NCI-H2171 (cell line): ENCODE measurements at regions not wholly inside any gene's neighbourhood (a gene's known extent, or its start where the extent isn't known, plus 50 kb on each side); places are given as distances from the start of the nearest gene placed in this dataset.
"Not testable (repeated sequence)": the region's sequence is repeated elsewhere in the genome, so short reads cannot be mapped to it uniquely, and the experiment has no call there.

ENCODE experiments used
- DNase-seq: peaks from one replicate; lab custom pipeline; 2025; lab: John Stamatoyannopoulos, UW

DNA sequence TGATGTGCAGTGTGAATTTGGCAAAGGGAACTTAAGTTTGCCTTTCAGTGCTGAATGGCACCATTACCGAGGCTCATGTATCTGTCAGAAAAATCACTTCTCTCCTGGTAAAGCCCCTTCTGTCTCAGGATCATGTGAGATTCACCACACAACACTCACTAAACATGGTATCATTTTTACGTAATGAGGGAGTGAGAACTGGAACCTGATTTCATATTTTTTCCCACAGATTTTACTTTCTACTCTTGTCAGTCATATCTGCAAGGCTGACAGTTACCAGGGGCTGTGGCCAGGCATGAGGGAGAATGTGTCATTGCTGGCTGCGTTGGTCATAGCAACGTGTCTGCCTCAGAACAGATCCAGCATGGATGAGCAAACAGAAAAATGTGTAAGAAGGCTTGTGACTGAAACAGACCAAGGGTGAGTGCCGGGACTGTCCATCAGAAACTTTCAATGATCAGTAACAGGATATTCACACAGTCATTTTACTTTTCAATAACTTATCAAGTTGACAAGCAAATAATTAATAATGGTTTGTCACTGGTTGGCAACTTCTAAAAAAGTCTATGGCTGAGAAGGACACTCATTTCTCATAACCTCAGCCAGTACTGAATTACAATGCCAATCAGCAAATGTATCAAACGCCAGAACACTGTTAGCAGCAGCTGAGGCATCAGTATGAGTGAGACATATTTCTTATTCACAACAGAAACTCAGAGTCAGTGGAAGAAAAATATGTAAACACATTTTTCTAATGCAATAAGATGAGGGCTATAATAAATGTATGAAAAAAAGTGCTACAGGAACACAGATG, 100.5 kb downstream of the CDC42EP3 start:
- no peak for DNase-seq

DNA sequence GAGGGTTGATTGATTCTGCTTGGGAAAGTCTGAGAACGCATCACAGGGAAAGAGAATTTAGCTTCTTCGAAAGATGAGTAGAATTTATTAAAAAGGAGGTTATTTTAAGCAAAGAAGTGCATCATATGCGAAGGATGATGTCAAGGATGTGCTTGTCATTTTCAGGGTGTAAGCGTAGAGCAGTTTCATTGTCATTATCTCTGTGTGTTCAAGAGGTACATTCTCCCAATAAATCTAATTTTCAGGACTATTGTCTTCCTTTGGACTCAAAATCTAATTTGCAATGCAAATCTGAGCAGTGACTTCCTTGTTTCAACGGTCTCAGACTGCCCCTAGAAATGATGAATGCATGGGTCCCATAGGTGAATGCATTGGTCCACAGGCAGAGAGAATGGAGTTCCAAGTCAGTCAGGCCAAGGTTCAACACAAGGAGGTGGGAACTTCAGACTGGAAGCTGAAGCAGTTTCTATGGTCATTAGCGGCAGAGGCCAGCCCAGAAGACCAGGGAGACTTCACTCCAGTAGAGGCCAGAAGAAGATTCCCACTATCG, 99.8 kb downstream of the CDC42EP3 start:
- DNase-seq = no peak

DNA sequence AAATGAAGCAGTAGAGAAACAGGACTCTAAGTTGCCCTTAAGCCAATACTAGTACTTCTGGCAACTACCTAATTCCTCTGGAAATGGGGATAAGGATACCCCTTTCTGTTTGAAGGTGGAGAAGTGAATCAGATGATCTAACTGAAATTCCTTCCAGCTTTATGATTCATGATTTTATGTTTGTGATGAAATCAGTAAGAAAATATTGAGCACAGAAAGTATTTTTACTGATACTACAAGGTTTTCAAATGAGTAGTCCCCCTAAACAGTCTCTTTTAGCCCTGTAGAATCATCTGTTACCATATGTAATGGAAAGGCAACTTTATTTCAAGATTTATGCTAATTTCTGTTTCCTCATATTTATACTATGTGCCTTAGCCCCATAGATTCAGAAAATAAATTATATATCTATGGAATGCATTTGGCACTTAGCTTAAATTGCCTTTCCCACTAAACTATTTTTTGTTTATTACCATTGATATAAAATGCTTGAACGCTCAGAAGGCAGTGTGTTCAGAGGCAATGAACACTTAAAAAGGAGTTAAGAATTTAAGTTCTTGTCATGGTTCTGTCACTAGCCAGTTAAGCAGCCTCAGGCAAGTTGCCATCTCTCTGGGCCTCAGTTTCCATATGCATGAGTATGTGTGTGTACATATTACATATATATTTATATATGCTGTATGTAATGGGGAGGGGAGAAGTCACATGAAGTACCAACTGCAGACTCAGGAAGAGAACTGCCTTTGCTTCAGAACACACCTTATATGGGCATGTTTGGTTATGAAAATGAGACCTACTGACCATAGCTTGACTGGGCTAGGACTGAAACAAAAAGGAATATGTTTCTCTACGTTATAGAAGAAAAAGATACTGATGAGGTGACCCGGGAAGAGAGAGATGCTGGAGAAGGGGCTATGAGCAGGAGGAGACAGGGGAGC, 97.7 kb downstream of the CDC42EP3 start:
- DNase-seq = no peak

DNA sequence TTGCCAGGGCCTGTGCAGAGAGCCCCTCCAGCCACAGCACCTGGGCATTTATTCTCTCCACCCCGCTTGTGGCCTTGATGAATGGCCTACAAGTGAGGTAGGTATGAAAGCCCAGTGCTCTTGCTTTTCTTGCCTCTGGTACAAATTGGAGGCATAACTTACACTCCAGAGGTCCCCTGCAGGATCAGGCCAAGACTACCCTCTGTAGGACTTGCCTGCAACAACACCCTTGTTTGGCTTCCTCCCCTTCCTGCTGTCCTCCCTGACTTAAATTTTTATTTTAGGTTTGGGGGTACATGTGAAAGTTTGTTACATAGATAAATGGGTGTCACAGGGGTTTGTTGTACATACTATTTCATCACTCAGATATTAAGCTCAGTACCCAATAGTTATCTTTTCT, 95.7 kb downstream of the CDC42EP3 start:
- no peak for DNase-seq

DNA sequence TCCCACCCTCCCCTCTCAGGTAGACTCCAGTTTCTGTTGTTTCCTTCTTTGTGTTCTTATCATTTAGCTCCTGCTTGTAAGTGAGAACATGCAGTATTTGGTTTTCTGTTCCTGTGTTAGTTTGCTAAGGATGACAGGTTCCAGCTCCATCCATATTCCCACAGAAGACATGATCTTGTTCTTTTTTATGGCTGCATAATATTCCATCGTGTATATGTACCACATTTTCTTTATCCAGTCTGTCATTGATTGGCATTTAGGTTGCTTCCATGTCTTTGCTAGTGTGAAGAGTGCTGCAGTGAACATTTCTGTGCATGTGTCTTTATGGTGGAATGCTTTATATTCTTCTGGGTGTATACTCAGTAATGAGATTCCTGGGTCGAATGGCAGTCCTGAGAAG, 95.2 kb downstream of the CDC42EP3 start:
- DNase-seq = not testable (repeated sequence)

DNA sequence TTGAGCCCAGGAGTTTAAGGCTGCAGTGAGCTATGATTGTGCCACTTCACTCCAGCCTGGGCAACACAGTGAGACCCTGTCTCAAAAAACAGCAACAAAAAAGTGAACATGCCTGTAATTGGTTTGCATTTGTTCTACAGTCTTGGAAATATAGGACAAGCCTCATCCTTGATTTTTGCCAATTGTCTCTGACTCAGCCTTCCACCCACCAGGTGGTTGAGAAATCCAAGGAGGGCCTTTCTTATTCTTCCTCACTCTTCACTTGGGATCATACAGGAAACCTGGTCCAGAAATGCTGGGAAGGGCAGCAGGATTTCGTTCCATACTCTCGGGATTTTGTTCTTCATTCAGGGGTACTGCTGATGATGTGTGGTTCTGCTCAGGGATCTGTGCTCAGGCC, 94.6 kb downstream of the CDC42EP3 start:
- no peak for DNase-seq

DNA sequence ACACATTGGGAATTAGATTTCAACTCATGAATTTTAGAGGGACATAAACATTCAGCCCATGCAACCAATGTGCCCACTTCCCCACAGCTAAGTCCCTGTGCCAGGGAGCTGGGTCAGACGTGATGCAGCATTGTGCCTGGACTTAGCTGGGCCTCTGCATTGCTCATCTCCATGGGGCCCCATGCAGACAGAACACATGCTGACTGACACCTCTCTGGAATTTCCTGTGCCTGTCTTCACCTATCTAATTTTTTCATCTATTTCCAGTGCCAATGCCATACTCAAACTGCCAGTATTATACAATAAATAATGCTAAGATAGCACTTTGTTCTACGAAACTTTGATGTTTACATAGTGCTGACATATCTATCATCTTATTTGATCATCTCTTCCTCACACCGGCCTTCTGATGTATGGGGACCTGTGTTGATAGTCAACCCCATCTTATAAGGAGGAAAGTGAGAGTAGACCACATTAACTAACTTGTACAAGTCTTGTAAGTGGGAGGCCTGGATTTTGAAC, 92.2 kb downstream of the CDC42EP3 start:
- DNase-seq = no peak

DNA sequence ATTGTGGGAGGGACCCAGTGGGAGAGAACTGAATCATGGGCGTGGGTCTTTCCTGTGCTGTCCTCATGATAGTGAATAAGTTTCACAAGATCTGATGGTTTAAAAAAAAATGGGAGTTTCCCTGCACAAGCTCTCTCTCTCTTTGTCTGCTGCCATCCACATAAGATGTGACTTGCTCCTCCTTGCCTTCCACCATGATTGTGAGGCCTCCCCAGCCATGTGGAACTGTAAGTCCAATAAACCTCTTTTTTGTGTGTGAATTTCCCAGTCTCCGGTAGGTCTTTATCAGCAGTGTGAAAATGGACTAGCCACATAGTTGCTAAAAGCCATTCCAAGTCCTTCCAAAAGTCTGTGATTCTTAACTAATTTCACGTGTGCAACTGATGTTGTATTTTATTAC, 91.5 kb downstream of the CDC42EP3 start:
- not testable (repeated sequence) for DNase-seq

DNA sequence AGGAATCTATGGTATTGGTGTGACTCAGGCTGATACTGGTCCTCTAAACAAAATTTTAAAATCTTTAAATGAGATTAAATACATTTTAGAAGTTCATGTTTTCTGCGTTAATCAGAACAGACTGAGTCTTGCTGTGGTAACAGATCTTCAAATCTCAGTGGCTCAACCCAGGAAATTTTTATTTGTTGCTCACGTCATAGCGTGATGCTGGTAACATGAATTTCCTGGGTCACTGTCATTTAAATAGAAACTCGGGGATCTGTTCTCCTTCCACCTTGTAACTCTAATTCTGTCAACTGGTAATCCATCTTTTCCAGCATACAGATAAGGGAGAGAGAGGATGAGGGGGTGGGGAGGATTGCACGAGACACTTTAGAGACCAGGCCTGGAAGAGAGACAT, 90.0 kb downstream of the CDC42EP3 start:
- DNase-seq = no peak

DNA sequence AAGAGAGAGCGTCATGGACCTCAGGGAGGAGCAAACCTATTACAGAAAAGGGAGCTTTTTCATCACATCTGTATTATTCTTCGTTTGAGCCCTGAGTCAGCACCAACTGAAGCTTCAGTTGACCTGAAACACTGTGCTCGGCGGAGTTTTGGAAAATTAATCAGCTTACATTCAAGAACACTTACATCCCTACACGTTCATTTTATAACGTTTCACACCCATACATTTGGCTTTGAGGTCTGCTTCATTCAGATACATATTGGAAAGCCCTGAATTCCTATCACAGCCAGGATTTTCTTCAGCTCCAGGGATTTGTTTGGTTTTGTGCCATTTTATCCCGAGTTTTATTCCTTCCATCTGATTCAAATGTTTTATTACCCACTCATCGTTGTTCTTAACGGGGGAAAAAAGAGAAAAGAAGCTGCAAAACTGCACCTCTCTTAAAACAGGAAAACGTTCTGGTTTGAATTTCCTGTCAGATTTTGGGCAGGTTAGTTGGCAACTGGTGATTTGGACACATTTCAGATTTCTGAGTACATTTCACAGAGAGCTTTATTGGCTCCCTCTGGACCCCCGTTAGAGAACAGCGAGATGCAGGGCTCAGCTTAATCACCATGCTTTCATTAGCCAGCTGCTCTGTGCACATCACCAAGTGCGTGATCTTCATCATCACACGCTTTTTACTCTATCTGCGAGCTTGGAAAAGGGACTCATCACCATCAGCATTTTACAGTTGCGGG, 88.8 kb downstream of the CDC42EP3 start:
- DNase-seq = no peak

DNA sequence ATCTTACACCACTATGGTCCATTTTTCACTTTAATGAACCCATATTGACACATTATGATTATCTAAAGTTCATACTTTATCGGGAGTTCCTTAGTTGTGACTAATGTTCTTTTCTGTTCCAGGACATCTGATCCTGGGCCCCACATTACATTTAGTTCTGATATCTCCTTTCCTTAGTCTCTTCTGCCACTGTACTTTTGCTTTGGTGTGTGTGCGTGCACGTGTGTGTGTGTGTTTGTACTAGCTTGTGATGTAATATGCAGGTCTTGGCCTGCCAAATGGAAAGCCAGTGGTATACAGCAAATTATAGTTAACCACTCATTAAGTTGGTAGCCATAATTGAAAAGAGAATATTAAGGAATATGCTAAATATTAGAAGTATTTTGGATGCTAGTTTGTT, 88.0 kb downstream of the CDC42EP3 start:
- no peak for DNase-seq

DNA sequence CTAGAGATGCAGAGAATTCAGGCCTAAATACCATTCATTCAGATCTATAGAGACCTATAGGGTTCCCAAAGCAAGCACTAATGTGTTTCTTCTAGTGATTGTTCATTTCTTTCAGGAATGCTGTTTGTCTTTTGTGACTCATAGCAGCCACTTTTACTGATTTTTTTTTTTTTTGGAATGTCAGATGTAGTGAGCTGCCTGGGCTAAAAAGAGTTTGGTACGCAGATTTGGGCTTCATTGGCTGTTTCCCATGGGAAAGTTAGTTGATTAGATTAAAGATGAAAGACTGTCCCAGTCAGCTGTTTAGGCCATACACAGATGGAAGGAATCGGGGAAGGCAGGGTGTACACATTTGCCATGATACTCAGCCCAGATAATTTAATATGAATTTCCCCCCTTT, 87.6 kb downstream of the CDC42EP3 start:
- no peak for DNase-seq

DNA sequence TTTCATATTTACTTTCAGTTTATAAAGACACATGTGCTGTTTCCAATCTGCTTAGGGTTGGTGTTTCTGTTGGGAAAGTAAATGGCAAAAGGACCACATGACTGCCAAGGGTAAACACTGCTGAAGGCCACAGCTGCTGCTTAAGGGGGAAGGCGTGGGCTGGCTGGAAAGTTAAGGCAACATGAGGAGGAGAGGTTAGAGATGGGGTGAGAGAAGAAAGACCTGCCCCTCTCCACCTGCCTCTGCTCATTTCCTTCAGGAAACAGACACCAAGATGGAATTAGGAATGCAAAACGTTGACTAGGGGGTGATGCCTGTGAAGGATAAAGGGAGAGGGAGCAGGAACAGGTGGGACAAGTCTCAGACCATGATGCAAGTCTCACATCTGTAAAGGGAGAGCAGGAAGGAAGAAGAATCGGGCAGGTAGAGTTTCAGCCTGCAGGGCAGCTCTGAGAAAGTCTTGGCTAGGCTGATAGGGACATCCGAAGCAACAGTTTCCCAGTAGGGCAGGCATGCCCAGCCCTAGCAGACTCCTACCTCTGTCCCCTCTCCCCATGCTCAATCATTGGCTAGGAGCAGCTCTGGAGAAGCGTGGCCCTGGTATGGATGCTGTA, 86.0 kb downstream of the CDC42EP3 start:
- no peak for DNase-seq

DNA sequence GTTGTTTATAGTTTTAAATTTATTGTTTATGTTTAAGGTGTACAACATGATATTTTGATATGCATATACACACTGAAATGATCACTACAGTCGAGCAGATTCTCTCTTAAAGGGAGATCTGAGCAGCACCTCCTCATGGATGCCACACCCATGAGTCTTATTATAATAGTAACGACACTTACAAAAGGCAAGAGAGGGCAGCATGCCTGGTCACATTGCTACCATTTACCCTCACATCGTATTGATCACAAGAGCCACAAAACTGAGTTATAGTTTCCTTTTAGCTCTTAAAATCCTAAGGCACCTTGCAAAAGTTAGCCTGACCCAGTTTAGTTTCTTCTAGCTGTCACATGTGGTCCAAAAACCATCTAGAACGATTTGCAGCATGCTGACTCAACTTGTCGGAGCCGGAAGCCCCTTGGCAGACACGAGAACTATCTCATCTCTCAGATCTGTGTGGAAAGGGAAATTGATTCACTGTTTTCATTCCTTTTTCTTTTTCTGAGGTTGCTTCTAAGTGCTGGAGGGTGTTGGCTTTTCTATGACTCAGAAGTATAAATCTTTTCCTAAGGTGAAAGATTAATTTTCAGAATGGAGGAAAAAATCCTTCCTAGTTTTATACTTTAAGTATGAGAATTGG, 85.3 kb downstream of the CDC42EP3 start:
- DNase-seq = no peak

DNA sequence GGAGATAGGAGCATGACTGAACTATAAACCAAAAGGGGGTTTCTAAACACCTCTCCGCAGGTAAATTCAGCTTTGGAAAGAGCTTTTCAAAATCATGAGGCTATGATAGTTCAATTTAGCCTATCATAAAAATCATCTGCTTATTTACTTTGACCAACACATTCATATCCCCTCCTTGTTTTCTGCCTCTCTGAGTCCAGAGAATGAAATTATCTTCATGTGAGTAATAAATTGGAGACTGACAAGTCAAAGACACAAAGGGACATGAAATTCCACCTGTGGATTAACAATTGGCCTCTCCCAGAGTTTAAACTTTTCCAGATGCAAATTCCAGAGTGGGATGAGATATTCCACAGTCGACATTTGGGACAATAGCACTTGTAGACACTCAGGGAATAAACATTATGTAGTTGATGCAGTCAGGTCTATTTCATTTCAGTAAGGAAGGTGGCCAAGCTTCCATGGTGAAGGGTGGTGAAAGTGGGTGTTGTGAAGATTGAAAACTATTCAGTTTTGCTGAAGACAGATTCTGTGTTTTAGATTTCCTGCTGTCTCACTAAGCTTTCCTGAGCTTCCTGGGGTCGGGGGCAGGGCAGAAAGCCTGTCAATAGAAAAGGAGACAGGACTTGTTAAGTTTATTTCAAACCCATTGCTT, 84.7 kb downstream of the CDC42EP3 start:
- DNase-seq = no peak

DNA sequence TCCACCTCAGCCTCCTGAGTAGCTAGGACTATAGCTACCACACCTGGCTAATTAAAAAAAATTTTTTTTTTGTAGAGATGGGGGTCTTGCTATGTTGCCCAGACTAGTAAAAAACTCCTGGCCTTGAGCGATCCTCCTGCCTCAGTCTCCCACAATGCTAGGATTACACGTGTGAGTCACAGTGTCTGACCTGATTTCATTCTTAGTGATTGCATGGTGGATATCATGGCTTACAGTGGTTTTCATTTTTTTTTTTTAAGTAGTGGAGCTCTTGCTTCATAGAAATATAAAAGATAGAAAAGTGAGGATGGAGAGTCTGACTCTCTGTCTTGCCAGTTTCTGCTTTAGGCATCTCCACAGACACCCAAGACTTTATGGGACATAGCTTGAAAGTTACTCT, 83.6 kb downstream of the CDC42EP3 start:
- DNase-seq = no peak

DNA sequence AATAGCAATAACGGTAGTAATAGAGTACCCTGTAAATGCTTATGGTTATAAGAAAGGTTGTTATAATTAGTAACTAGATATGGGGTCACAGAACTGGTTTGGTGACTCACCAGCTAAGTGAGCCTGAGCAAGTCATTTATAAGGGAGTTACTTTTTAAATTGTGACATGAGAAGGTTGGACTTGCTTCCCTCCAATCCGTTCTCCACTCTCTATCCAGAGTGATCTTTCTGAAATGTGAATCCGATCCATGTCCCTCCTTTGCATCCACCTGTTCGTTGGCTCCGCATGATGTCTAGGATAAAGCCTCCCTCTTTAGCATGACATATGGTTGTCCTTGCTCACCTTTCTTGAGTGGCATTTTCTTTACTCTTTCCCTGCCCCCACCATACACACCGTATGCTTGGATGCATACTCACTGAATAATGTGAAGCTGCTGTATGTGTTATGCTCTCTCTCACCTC, 83.1 kb downstream of the CDC42EP3 start:
- peak; percentile 87 for DNase-seq

DNA sequence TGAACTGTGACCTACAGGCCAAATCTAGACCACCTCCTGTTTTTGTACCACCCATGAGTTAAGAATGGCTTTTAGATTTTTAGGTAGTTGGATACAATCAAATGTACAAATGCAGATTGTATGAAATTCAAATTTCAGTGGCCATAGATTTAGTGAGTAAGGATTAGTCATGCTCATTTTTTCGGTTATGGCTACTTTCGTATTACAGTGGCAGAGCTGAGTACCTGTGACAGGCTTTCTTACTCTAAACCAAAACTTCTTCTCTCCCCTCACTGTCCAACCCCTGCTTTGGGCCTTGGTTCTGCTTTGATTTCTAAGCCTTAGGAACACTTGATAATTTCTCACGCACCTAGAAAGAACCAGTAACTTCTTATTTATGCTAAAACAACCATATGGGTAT, 82.1 kb downstream of the CDC42EP3 start:
- DNase-seq = no peak

DNA sequence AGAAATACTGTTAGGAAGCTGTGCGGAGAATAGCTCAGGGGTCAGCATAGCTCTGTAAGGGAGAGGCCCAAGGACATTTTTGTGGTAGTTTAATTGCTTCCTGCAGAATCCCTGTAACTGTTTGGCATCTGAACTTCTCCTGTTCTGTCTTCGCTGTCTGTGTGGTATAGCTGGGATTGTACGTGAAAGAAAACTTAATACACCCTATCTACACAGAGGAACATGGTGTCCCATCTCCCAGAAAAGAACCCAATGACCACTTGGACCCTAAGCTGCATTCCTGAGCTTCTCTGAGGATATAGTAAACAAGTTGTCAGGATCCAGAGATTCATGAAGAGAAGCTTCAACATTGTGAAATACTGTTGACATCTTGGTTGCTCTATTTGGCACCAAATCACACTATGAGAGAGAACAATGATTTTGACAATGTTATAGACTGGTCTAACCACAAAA, 81.3 kb downstream of the CDC42EP3 start:
- DNase-seq = no peak
